Heart left ventricle (tissue), 13 donors: ENCODE measurements at regions not wholly inside any gene's neighbourhood (a gene's known extent, or its start where the extent isn't known, plus 50 kb on each side); places are given as distances from the start of the nearest gene placed in this dataset.

Experiments used
- POLR2A ChIP-seq, 2 donors: fragments of 450-650 bp; IDR thresholded peaks; one replicate each; pipeline ENCODE4 v1.6.1; 2017; ENCODE audit warnings: antibody characterized with exemption in 2 of 2, mild to moderate bottlenecking in 2 of 2, moderate library complexity in 2 of 2
- TF ChIP-seq, protein P1 (sequence below), 12 donors: fragments of 200-600 bp; sonication (generic) in 4 of 12; IDR thresholded peaks; one replicate each; pipeline versions ENCODE4 v1.5.0 to v1.8.0; 2018 to 2022; ENCODE audit warnings: antibody characterized with exemption in 12 of 12, mild to moderate bottlenecking in 5 of 12
- donor health status: ischemic (EF 13 %, LVEDD 7.1; RV severe dilation, severe dysfunction).
- donor health status: DM: no; HTN: yes; CAD: no.
- donor health status: DM: no; HTN: no; CAD: no.
- donor health status: ischemic (EF 25% LVEDD 6.9; RV normal size, moderate dysfunction).
- donor health status: ischemic (EF 25% LVEDD 5.7; RV mildly dilated, moderate dysfunction).
- donor health status: ischemic (EF 35%, LVEDD 5.7; RV mildly dilated, moderate dysfunction).
- donor health status: nonischemic (EF 11% LVEDD 7.7; RV severe dilation, severe dysfunction).
- donor health status: DM: yes; HTN: yes; CAD: no.
- donor health status: PGD.
- donor health status: ischemic (EF 29% LVEDD 5.4; RV normal size, mild dysfunction).
- donor health status: nonischemic (EF 23%, LVEDD 6.1; RV moderate dilation, normal function).

GRCh38 chrX:9336456-9336855 is 128.4 kb upstream of the TBL1X start:
- TF ChIP-seq, protein P1, sequence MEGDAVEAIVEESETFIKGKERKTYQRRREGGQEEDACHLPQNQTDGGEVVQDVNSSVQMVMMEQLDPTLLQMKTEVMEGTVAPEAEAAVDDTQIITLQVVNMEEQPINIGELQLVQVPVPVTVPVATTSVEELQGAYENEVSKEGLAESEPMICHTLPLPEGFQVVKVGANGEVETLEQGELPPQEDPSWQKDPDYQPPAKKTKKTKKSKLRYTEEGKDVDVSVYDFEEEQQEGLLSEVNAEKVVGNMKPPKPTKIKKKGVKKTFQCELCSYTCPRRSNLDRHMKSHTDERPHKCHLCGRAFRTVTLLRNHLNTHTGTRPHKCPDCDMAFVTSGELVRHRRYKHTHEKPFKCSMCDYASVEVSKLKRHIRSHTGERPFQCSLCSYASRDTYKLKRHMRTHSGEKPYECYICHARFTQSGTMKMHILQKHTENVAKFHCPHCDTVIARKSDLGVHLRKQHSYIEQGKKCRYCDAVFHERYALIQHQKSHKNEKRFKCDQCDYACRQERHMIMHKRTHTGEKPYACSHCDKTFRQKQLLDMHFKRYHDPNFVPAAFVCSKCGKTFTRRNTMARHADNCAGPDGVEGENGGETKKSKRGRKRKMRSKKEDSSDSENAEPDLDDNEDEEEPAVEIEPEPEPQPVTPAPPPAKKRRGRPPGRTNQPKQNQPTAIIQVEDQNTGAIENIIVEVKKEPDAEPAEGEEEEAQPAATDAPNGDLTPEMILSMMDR (IDR thresholded peaks at IDR 0.05): no peak
- TF ChIP-seq POLR2A (IDR thresholded peaks at IDR 0.05): no peak
